ENCODE measurements at regions not wholly inside any gene's neighbourhood (a gene's known extent, or its start where the extent isn't known, plus 50 kb on each side); places are given as distances from the start of the nearest gene placed in this dataset.
A peak's percentile ranks its signal among the peaks of the same experiment; 100 is the strongest.
"Not testable (repeated sequence)": the region's sequence is repeated elsewhere in the genome, so short reads cannot be mapped to it uniquely, and the experiment has no call there.

GRCh38 chr2:90291934-90292333, 1600.5 kb downstream of the RPIA start:
- not testable (repeated sequence) for DNase-seq (ENCODE audit: low spot score)

- DNase-seq (ENCODE audit: low spot score) = not testable (repeated sequence)
Measured at GRCh38 chr2:90292451-90292850, 1601.0 kb downstream of the RPIA start.

- not testable (repeated sequence) for DNase-seq (ENCODE audit: low spot score)
Measured at GRCh38 chr2:90293224-90293623, 1601.8 kb downstream of the RPIA start.

- DNase-seq (ENCODE audit: low spot score) = not testable (repeated sequence)
Measured at GRCh38 chr2:90293806-90294205, 1602.3 kb downstream of the RPIA start.

- not testable (repeated sequence) for DNase-seq (ENCODE audit: low spot score)
Measured at GRCh38 chr2:90295036-90295750, 1603.7 kb downstream of the RPIA start.

- DNase-seq (ENCODE audit: low spot score) = not testable (repeated sequence)
Measured at GRCh38 chr2:90296484-90296777, 1605.0 kb downstream of the RPIA start.

- not testable (repeated sequence) for DNase-seq (ENCODE audit: low spot score)
Measured at GRCh38 chr2:90297701-90298100, 1606.2 kb downstream of the RPIA start.

- not testable (repeated sequence) for DNase-seq (ENCODE audit: low spot score)
Measured at GRCh38 chr2:90298126-90298755, 1606.8 kb downstream of the RPIA start.

GRCh38 chr2:90298983-90299382, 1607.5 kb downstream of the RPIA start:
- DNase-seq (ENCODE audit: low spot score) = not testable (repeated sequence)

GRCh38 chr2:90322982-90323381, 1631.5 kb downstream of the RPIA start:
- not testable (repeated sequence) for DNase-seq (ENCODE audit: low spot score)

- DNase-seq (ENCODE audit: low spot score) = peak; percentile 1
Measured at GRCh38 chr2:90323612-90324558, 1632.4 kb downstream of the RPIA start.

GRCh38 chr2:90324672-90325071, 1633.2 kb downstream of the RPIA start:
- not testable (repeated sequence) for DNase-seq (ENCODE audit: low spot score)

GRCh38 chr2:90325796-90326353, 1634.4 kb downstream of the RPIA start:
- DNase-seq (ENCODE audit: low spot score) = not testable (repeated sequence)

- not testable (repeated sequence) for DNase-seq (ENCODE audit: low spot score)
Measured at GRCh38 chr2:90355546-90355945, 1664.1 kb downstream of the RPIA start.

- not testable (repeated sequence) for DNase-seq (ENCODE audit: low spot score)
Measured at GRCh38 chr2:90359344-90359743, 1667.9 kb downstream of the RPIA start.

- not testable (repeated sequence) for DNase-seq (ENCODE audit: low spot score)
Measured at GRCh38 chr2:90359887-90360730, 1668.6 kb downstream of the RPIA start.

- not testable (repeated sequence) for DNase-seq (ENCODE audit: low spot score)
Measured at GRCh38 chr2:90360731-90361035, 1669.2 kb downstream of the RPIA start.

Data from SK-N-DZ (cell line).